Activated CD4-positive, alpha-beta memory T cell treated with anti-CD3 and anti-CD28 coated beads, Interleukin-2, amount 10 ng/mL, durations not matched to agents 7 days and 5 days (primary cell): ENCODE measurements at regions not wholly inside any gene's neighbourhood (a gene's known extent, or its start where the extent isn't known, plus 50 kb on each side); places are given as distances from the start of the nearest gene placed in this dataset.
"Not testable (repeated sequence)": the region's sequence is repeated elsewhere in the genome, so short reads cannot be mapped to it uniquely, and the experiment has no call there.

ENCODE experiments used
- CTCF ChIA-PET: fragments of 350-600 bp; sonication (Branson Sonifier 250); formaldehyde crosslinking; loops from one replicate; lab custom pipeline; 2021; ENCODE audit warnings: antibody characterized with exemption, inconsistent platforms; lab: Charles Lee
- POLR2A ChIA-PET: fragments of 350-600 bp; sonication (Branson Sonifier 250); formaldehyde crosslinking; loops from one replicate; lab custom pipeline; 2021; ENCODE audit warnings: antibody characterized with exemption; lab: Charles Lee
- DNase-seq: peaks from one replicate; pipeline ENCODE4 v3.0.0-alpha.2; 2020
- H3K27ac Mint-ChIP-seq: one replicate; pipeline ENCODE4 v1.8.0; 2021; ENCODE audit warnings: mild to moderate bottlenecking, mixed read lengths
- H3K27me3 Mint-ChIP-seq: one replicate; pipeline ENCODE4 v1.8.0; 2021; ENCODE audit warnings: mixed read lengths
- H3K36me3 Mint-ChIP-seq: one replicate; pipeline ENCODE4 v1.8.0; 2021; ENCODE audit warnings: low read depth, mixed read lengths
- H3K4me1 Mint-ChIP-seq: one replicate; pipeline ENCODE4 v1.8.0; 2021; ENCODE audit warnings: mixed read lengths
- H3K4me3 Mint-ChIP-seq: one replicate; pipeline ENCODE4 v1.8.0; 2021; ENCODE audit warnings: mild to moderate bottlenecking, mixed read lengths
- H3K9me3 Mint-ChIP-seq: one replicate; pipeline ENCODE4 v1.8.0; 2021; ENCODE audit warnings: mixed read lengths

DNA sequence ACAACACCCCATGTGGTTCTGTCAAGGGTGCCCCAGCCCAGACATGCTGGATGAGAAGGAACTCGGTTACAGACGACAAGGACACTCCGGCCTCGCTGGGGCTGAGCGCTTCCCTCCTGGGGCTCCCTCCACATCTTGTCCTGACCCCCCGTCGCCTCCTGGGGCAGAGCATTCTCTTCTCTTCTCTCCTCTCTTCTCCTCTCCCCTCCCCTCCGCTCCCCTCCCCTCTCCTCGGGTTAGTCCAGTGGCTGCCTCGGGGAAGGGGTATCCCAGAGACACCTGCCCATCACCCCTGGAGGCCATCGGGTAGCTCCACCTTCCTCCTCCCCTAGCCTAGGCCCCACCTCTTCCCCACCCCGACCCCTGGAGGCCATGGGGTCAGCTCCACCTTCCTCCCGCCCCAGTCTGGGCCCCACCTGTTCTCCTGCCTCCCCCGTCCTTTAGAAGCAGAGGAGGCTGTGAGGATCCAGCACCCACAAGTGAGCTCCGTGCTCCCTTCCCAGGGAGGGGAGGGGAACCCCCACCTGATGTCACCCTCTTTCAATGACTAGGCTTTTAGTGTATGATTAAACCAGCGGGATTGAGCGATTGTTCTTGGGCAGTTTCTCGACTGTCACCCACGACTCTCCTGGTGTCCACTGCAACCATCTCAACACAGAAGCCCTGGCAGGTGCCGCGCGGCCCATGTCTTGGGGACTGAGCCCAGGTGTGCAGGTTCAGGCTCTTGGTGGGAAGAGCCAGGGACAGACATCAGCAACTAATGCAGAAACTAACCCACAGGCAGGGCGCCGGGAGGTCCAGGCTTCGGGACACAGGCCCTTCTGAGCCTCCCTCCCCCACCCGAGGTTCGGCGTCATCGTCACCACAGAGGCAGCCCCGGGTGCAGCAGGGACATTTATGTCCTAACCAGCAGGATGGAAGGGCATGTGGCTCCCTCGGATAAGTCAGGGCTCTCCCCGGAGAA is 330.4 kb downstream of the ADGRD1 start:
- CTCF ChIA-PET, H3K4me1 Mint-ChIP-seq, H3K9me3 Mint-ChIP-seq, H3K36me3 Mint-ChIP-seq, POLR2A ChIA-PET, H3K4me3 Mint-ChIP-seq, H3K27me3 Mint-ChIP-seq, DNase-seq: not testable (repeated sequence)
- peak overlapping the region; percentile 5 for H3K27ac Mint-ChIP-seq

DNA sequence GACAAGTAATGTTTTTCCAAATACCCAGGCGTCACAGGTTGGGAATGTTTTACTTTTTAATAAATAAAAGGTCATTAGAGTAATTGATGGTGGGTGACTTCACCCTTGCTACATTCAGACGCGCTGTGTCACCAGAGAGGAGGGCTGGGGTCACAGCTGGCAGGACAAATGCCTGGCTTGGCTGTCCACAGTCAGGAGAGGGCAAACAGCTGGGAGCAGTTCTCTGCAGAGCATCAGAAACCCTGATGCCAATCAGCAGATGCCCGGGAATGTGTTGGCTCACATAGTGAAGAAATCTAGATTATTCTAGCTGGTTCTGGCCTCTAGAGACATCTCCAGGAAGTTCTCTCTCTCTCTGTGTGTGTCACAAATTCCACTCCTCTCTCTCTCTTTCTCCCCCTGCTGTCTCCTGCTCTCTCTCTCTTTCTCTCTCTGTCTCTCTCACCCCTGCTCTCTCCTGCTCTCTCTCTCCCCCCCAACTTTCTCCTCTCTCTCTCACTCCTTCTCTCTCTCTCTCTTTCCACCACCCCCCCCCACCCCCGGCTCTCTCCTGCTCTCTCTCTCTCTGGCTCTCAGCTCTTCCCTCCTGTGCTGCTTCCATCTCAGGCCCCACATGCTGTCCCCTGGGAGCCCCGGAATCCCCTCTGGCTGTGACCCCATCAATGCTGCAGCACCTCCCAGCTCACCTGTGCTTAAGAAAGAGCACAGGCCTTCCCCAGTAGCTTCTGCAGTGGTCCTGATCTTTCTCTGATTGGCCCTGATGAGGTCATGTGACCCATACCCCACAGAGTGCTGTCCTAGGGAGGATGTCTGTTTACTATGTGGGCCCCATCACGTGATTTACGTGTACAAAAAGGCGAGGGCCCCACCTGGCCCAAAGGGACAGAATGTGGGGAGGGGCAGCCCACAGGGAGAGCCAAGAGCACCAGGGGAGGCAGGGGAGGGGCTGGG is 331.5 kb downstream of the ADGRD1 start:
- not testable (repeated sequence) for DNase-seq

DNA sequence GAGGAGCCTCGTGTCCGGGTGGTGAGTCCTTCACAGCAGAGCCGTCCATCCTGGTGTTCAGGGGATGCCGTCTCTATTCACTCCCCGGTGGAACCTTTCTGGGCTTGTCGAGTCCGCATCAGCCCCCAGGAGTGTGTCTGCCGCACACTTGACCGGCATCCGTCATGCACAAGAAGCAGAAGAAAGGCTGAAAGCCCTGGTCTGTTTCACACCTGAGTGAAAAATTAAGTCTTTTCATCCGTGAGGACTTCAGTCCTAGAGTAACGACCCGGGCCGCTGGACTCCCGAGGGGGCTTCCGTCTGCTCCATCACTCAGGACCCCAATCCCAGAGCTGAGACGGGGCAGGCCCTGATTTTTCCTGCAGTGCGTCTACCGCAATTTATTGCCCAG is 332.2 kb downstream of the ADGRD1 start:
- H3K4me1 Mint-ChIP-seq, H3K27me3 Mint-ChIP-seq, CTCF ChIA-PET, DNase-seq, H3K9me3 Mint-ChIP-seq, H3K27ac Mint-ChIP-seq, POLR2A ChIA-PET, H3K36me3 Mint-ChIP-seq, H3K4me3 Mint-ChIP-seq: not testable (repeated sequence)

More for the DNA sequence above, 331.5 kb downstream of the ADGRD1 start:
- H3K27me3 Mint-ChIP-seq, H3K27ac Mint-ChIP-seq, POLR2A ChIA-PET, H3K36me3 Mint-ChIP-seq, H3K4me1 Mint-ChIP-seq, H3K4me3 Mint-ChIP-seq, CTCF ChIA-PET, H3K9me3 Mint-ChIP-seq: not testable (repeated sequence)

DNA sequence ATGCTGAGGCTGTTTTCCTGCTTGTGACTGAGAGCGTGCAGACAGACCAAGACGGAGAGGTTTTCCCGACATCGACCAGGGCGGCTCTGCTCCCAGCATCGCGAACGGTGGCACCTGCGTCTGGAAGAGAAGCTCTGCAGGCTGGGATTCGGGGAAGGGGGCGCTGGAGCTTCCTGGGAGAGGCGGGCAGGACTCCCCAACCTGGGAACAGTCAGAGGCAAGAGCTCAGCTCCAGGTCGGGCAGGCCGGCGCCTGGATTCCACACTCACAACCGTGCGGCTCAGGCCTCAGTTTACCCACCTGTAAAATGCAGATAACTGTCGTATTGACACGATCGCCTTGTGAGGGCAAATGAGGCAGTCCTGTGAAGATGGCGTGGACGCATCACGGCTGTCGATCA is 332.6 kb downstream of the ADGRD1 start:
- H3K4me1 Mint-ChIP-seq, POLR2A ChIA-PET, DNase-seq, H3K4me3 Mint-ChIP-seq, H3K27ac Mint-ChIP-seq, H3K27me3 Mint-ChIP-seq, H3K9me3 Mint-ChIP-seq, H3K36me3 Mint-ChIP-seq, CTCF ChIA-PET: not testable (repeated sequence)

DNA sequence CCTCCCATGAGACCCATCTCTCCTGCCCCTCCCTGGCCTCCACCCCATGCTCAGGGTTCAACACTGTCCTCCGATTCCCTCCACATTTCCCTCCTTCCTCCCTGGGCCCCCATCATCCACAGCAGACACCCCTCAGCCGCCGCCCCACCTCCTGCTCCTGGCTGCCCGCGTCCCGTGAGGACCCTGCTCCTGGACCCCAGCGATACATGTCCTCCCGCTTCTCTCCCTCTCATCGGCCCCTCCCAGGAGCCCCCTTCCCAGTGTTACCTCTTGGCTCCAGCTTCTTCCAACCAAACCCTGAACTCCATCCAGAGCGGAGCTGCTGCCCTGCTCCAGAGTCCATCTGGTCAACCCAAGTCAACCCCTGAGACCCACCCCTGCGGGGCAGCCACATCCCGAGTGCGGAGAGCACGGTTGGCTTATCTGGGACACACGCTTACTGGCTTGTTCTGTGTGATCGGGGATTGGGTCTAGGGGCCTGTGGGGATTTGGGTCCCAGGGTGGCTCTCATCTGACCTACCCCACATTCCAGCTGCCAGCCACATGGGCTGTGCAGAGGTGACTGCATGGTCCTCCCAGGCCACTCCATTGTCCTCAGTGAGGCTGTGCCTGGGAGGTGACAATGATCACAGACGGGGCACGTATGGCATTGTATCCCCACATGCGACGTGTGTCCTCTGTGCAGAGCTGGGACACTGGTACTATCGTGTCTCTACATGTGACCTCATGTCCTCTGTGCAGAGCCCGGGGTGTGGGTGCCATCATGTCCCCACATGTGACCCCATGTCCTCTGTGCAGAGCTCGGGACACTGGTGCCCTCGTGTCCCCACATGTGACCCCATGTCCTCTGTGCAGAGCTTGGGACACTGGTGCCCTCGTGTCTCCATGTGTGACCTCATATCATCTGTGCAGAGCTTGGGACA is 333.6 kb downstream of the ADGRD1 start:
- H3K4me3 Mint-ChIP-seq: no peak overlapping the region
- H3K27ac Mint-ChIP-seq: no peak overlapping the region
- ChIA-PET POLR2A (no interaction called here), CTCF (no interaction called here)
- H3K27me3 Mint-ChIP-seq: no peaks in the 10 kb centered on the region
- DNase-seq: no peak
- H3K4me1 Mint-ChIP-seq: no peaks in the 10 kb centered on the region
- H3K9me3 Mint-ChIP-seq: no peaks in the 10 kb centered on the region
- H3K36me3 Mint-ChIP-seq: no peaks in the 10 kb centered on the region

DNA sequence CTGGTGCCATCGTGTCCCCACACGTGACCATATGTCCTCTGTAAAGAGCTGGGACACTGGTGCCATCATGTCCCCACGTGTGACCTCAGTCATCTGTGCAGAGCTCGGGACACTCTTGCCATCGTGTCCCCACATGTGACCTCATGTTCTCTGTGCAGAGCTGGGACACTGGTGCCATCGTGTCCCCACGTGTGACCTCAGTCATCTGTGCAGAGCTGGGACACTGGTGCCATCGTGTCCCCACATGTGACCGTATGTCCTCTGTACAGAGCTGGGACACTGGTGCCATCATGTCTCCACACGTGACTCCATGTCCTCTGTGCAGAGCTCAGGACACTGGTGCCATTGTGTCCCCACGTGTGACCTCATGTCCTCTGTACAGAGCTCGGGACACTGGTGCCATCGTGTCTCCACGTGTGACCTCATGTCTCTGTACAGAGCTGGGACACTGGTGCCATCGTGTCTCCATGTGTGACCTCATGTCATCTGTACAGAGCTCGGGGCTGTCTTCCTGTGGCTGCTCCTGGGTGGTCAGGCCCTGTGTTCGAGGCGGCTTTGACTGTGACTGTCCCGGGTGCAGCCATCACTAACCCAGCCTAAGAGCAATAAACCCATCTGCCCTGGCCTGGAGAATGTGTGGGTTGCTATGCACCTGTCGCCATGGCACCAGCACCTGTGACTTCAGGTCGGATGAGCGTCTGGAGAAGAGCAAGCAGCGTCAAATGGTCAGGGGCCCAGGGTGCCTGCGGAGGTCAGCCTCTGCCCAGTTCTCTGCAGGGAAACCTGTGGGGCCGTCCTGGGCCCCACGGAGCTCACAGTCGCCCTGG is 334.4 kb downstream of the ADGRD1 start:
- CTCF ChIA-PET: no interaction called here
- Mint-ChIP-seq H3K4me1 (no peaks in the 10 kb centered on the region), H3K27me3 (no peaks in the 10 kb centered on the region), H3K27ac (no peak overlapping the region), H3K36me3 (no peaks in the 10 kb centered on the region), H3K4me3 (no peak overlapping the region), H3K9me3 (no peaks in the 10 kb centered on the region)
- POLR2A ChIA-PET: no interaction called here
- no peak for DNase-seq

DNA sequence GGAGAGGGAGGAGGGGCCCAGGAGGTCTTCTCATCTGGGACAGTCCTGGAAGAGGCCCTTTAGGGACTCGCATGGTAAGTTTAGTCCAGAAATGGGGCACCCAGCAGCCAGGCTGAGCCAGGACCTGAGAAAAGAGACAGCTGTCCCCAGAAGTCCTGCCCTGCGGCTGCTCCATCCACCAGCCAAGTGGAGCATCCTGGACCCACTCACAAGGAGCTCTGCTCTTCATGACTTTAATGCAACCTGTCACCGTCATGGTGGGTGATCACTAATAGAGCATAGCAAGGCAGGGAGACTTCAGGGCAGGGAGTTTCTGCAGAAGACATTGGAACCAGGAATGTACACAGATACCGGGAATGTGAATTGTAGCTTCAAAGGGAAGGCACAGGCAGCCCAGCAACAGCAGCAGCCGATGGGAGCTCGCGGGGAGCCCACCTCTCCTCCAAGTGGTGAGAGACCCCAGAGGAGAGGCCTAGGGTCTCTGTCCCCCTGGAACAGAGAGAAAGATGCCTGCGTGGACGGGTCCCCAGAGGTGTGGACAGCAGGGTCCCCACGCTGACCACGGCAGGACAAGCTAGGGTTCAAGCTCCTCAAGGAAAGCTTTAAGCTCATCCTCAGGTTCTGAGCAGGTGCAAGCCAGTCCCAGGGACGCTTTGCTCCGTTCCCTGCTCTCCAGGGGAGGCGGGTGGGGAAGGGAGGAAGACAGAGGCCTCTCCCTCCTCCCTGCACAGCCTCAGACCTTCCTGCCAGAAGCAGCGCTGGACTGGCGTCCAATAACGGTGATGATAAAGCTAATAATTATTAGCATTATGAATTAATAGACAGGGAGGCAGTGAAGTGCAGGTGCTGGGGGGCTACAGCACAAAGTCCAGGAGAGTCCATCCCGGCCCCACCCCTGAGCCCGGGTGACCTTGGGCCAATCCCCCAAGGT is 335.3 kb downstream of the ADGRD1 start:
- H3K4me3 Mint-ChIP-seq, H3K27me3 Mint-ChIP-seq, H3K27ac Mint-ChIP-seq, CTCF ChIA-PET, DNase-seq, H3K9me3 Mint-ChIP-seq, H3K4me1 Mint-ChIP-seq, POLR2A ChIA-PET, H3K36me3 Mint-ChIP-seq: not testable (repeated sequence)

DNA sequence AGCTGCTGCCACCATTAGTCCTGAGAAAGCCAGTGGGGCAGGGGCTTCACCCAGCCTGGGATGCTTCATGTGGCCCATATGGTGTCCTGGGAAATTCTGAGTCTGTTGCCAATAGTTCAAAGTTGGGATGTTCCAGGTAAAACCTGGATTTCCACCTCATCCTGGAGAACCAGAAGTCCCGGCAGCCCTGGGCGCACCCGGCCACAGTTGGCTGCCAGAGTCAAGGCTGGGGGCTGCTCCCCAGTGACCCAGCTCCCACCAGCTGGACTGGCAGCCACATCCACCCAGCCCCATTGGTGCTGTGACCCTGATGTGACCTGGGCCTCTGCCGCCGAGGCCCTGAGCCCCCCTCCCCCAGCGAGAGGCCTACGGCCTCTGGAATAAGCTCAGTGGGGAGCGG is 336.1 kb downstream of the ADGRD1 start:
- POLR2A ChIA-PET, H3K36me3 Mint-ChIP-seq, CTCF ChIA-PET: not testable (repeated sequence)

DNA sequence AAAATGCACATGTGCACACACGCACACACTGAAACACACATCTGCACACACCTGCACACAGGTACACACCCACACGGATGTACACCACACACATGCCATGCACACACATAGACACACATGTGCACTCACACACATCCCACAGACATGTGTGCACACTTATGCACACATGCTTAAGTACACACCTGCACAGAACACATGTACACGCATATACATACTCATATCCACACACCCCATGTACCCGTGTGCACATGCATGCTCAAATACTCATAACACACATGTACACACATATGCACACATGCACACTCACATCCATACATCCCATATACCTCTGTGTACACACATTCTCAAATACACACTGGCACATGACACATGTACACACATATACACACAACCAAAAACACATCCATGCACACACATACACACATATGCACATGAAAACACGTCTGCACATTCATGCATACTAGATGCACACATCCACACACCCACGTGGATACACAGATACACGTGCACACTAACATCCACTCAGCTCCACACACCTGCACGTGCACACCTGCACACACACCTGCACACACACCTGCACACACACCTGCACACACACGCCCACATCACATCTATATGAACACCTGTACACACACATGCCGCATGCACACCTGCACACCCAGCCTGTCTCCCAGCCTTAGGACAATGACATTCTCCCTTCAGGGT is 336.7 kb downstream of the ADGRD1 start:
- Mint-ChIP-seq H3K4me1 (no peaks in the 10 kb centered on the region), H3K36me3 (no peaks in the 10 kb centered on the region), H3K27ac (no peak overlapping the region), H3K4me3 (no peak overlapping the region), H3K27me3 (no peaks in the 10 kb centered on the region), H3K9me3 (no peaks in the 10 kb centered on the region)
- CTCF ChIA-PET: no interaction called here
- DNase-seq: no peak
- POLR2A ChIA-PET: no interaction called here

More for the DNA sequence above, 336.1 kb downstream of the ADGRD1 start:
- not testable (repeated sequence) for H3K4me3 Mint-ChIP-seq, DNase-seq, H3K4me1 Mint-ChIP-seq, H3K27me3 Mint-ChIP-seq, H3K27ac Mint-ChIP-seq, H3K9me3 Mint-ChIP-seq

DNA sequence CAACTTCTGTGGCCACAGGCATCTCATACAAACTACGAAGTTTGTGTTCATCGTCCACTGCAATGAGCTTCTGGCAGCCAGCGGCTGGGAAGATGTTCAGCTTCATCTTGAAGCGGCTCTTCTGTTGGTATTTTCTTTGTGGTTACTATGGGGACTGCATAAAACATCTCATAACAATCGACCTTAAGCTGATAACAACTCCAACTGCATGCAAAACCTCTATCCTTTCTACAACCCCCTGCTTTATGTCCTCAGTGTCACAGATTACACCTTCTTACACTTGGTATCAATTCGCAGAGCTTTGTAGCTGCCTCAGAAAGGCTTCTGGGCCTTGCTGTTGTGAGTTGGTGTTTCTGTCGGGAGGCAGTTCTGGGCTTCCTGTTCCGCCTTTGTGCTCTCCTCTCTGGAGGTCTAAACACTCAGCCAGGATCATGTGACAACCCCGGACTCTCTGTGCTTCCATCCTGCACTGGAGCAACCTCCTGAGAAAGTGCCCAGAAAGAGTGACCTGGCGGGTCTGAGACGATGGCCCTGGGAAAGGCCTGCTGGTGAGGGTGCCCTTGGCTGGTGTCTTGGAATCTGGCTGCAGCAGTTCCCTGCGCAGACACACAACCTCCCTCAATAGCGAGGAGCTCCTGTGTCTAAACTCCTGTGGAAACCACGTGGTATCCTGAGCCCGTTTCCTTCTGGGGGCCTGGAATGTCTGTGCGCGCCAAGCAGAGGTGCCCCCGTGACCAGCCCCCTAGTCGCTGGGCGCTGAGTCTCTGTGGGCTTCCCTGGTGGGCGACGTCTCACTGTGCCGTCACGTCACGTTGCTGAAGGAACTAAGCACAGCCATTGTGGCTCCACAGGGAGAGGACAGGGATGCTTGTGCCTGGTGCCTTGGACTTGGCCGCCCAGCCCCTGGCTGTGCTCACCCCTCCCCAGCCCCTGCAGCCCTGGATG is 339.6 kb downstream of the ADGRD1 start:
- H3K4me1 Mint-ChIP-seq, POLR2A ChIA-PET, H3K36me3 Mint-ChIP-seq, H3K9me3 Mint-ChIP-seq, H3K27ac Mint-ChIP-seq, CTCF ChIA-PET, H3K27me3 Mint-ChIP-seq, H3K4me3 Mint-ChIP-seq: not testable (repeated sequence)
- peak; percentile 12 for DNase-seq
